ENCODE measurements at regions not wholly inside any gene's neighbourhood (a gene's known extent, or its start where the extent isn't known, plus 50 kb on each side); places are given as distances from the start of the nearest gene placed in this dataset.

DNA sequence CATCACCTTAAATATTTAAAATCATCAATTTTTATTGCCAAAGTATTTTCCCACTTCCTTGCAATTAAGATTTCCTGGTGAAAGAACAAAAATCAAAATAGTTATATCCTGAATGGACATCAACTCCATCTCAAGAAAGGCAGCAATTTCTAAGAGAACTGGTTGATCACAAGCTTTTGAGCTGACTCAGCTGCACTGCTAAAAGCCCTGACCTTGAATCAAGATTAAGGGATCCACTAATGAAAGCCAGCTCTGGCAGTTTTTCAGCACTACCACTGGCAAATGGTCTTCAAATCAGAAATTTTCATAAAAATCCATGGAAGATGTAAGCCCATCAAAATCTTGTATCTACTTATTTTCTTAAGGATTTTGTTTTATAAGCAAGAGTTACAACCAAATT, 123.4 kb downstream of the SLC6A15 start:
- TF ChIP-seq ZFX (IDR thresholded peaks at IDR 0.05), result no peak
- TF ChIP-seq, protein P1, sequence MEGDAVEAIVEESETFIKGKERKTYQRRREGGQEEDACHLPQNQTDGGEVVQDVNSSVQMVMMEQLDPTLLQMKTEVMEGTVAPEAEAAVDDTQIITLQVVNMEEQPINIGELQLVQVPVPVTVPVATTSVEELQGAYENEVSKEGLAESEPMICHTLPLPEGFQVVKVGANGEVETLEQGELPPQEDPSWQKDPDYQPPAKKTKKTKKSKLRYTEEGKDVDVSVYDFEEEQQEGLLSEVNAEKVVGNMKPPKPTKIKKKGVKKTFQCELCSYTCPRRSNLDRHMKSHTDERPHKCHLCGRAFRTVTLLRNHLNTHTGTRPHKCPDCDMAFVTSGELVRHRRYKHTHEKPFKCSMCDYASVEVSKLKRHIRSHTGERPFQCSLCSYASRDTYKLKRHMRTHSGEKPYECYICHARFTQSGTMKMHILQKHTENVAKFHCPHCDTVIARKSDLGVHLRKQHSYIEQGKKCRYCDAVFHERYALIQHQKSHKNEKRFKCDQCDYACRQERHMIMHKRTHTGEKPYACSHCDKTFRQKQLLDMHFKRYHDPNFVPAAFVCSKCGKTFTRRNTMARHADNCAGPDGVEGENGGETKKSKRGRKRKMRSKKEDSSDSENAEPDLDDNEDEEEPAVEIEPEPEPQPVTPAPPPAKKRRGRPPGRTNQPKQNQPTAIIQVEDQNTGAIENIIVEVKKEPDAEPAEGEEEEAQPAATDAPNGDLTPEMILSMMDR (conservative IDR thresholded peaks at IDR 0.05), result no peak
- H3K27ac ChIP-seq, result no peak overlapping the region

DNA sequence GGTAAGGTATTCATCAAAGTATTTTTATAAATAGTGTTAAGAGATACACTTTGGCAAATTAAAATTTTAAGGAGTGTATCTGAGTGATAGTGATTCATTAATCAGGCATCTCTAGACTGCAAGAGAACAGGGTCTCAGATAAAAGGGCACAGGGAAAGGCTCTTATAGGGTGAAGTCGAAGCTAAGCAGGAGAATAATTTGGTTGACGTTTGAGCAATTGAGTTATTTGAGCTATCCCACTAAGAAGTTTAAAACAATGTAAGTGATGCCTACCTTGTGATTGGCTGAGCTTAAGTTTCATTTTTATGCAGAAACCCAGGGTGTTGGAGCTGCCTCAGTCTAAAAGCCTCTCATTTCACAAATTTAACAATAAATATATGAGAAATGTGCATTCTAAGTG, 125.3 kb downstream of the SLC6A15 start:
- TF ChIP-seq, protein P1 (conservative IDR thresholded peaks at IDR 0.05), result no peak
- no peak for TF ChIP-seq ZFX (IDR thresholded peaks at IDR 0.05)

DNA sequence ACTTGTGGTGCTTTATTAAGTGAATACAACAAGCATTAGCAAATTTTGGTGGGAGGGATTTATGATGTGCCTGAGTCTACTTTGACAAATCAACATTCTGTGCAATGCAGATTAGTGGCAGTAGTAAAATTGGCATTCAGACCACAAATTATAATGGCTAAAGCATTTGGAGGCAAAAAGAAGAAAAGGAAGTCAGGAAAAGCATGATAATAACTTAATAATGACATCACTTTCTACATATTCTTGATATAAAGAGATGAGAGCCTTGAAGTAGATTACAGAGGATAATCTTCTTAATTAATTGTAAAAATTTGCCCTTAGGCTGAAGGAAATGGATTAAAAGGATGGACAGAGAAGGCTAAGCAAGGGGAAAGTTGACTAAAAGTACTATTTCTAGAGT, 126.0 kb downstream of the SLC6A15 start:
- TF ChIP-seq ZFX (IDR thresholded peaks at IDR 0.05), result no peak
- TF ChIP-seq, protein P1 (conservative IDR thresholded peaks at IDR 0.05), result no peak
- no peak overlapping the region for H3K27ac ChIP-seq

More for the DNA sequence above, 125.3 kb downstream of the SLC6A15 start:
- no peak overlapping the region for H3K27ac ChIP-seq

DNA sequence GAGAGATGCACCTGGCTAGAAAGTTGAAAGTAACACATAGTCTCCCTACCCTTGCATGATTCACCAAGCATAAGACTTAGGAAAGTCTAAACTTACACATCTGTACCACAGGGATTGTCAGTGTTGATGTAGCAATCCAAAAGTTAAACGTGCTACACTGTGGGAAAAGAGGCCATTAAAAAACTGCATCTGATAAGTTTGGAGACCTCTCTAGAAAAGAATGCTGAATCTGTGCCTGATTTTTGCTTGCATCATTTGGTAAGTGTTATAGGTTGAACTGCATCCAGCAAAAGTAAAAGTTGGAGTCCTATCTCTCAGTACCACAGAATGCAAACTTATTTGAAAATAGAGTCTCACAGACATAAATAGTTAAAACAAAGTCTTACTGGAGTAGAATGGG, 126.6 kb downstream of the SLC6A15 start:
- H3K27ac ChIP-seq, result no peak overlapping the region
- TF ChIP-seq, protein P1 (conservative IDR thresholded peaks at IDR 0.05), result no peak
- no peak for TF ChIP-seq ZFX (IDR thresholded peaks at IDR 0.05)

DNA sequence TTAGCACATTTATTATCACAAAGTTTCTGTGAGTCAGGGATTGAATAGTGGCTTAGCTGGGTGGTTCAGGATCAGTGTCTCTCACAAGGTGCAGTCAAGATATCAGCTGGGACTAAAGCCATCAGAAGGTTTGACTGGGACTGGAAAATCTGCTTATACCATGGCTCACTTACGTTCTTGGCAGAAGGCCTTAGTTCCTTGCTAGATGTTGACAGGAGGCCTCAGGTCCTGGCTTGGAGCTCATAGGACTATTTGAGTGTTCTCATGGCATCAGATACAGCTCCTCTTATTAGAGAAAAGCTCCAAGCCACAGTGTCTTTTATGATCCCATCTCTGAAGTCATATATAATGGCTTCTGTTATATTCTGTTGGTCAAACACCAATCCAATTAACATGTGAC, 127.3 kb downstream of the SLC6A15 start:
- TF ChIP-seq, protein P1 (conservative IDR thresholded peaks at IDR 0.05), result no peak
- TF ChIP-seq ZFX (IDR thresholded peaks at IDR 0.05), result no peak

DNA sequence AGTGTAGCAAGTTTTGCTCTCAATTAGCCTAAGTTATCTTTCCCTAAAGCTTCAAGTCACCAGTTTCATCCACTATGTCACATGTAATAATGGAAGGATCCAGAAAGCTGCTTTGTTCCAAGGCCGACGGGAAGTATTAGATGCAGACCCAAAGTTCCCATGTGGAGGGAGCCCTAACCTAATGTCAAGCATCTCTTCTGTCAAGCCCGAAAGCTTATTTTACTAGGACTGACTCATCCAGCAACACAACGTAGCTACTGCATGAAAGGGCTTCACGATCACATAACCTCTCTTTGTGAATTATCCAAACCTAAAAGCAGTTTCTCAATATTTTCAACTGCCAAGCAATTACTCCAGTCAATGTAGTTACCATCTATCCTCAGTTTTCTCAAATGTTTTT, 133.4 kb downstream of the SLC6A15 start:
- no peak overlapping the region for H3K27ac ChIP-seq
- TF ChIP-seq ZFX (IDR thresholded peaks at IDR 0.05), result no peak
- TF ChIP-seq, protein P1 (conservative IDR thresholded peaks at IDR 0.05), result no peak

More for the DNA sequence above, 127.3 kb downstream of the SLC6A15 start:
- no peak overlapping the region for H3K27ac ChIP-seq

DNA sequence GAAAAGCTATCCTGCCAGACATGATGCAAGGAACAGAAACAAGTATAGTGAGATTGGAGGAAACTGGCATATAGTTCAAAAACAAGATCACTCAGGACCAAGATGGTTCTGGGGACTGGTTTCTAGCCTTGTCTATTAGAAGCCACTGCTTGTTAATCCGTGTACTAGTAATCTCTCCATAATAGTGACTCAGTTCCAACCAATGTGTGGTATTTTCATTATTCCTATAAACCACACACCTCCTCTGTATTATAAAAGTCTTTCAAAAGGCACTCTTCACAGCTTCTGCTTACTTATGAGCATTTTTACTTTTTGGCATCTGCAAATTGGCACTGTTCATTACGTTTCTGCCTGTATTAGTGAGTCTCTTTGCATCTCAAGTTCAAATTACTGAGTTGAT, 140.3 kb downstream of the SLC6A15 start:
- TF ChIP-seq, protein P1 (conservative IDR thresholded peaks at IDR 0.05), result no peak
- no peak for TF ChIP-seq ZFX (IDR thresholded peaks at IDR 0.05)
- H3K27ac ChIP-seq, result no peak overlapping the region
